M059J (cell line): ENCODE measurements at regions not wholly inside any gene's neighbourhood (a gene's known extent, or its start where the extent isn't known, plus 50 kb on each side); places are given as distances from the start of the nearest gene placed in this dataset.
"Not testable (repeated sequence)": the region's sequence is repeated elsewhere in the genome, so short reads cannot be mapped to it uniquely, and the experiment has no call there.

Experiments used
- DNase-seq: peaks from one replicate; pipeline ENCODE4 v3.0.0-alpha.2; 2012; ENCODE audit warnings: low read depth

DNA sequence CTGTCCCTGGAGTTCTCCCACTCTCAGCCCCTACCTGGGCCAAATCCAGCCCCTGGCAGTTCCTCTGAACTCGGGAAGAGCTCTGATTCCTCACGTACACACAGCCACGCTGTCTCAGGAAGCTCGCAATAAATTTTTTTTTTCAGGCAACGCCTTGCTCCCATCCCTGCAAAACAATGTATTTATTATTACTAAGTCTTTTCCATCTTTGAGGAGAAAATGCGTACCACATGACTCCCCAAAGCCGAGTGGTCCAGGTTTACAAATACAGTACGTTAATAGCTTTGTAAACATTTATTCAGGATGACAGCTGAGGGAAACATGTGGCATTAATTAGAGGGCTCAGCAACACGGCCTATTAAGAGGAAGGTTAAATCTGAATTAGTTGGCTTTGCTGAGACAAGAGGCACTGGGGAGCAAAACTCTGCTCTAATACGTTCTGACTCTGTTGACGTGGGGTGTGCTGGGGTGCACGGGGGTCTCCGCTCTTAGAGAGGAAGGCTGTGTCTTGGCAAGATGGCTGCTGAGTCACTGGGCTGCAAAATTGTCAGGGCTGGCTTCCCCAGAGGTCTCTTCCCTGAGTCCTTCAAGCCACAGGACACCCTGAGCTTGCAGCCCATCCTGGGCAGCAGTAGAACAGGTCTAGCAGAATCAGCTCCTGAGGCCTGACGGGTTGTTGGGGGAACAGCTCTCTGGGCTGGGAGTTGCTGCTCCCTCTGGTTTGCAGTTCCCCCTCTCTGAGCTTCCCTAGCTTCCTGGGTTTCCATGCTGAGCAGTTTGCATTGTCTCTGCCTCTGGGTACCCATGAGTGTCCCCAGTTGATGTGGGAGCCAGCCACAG, 185.2 kb upstream of the TBX3 start:
- peak; percentile 71 for DNase-seq

DNA sequence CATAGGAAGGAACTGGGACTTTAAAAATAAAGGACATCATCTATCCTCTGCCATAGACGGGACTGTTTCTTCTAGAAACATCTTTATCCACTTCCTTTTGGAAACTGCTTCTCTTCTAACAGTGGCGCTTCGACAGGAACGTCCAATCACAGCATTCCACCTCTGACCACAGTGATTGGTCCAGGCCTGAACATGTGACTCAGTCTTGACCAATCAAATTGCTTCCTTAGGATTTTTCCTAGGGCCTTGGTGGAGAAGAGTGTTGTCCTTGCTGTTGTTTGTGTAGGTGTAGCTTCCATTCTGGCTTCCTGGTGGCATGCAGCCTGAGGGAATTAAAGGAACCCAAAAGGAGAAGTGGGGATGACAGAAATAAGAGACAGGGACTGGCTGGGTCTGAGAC, 182.4 kb upstream of the TBX3 start:
- no peak for DNase-seq

DNA sequence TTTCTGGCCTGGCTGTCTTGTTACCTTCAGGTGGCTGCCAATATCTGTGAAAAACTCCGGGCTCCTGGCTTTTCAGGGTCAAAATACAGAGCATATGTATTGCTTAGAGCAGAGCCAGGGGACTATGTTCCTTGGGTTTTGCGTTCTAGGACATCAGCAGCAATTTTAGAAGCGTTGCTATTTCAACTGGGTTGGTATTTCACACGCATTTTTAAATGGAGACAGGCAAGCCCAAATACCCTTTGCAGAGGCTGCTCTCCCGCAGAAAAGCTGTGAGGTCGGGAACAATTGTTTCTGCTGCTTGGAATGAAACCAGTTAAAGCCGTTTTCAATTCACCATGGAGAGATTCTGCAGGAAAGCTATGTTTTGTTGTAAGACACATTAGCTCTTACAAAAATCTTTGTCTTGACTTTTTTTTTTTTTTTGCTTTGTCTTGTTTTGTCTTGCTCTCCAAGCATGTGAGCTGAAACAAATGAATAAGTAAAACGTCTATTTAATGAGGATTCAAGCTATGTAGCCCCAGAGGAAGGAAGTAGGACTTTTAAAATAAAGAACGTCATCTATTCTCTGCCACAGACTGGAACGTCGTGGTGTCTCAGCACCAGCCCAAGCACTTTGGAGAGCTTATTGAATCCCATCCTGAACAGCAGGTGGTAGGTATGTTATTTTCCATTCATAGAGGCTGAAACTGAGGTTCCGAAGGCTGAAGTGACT, 181.0 kb upstream of the TBX3 start:
- DNase-seq: no peak

DNA sequence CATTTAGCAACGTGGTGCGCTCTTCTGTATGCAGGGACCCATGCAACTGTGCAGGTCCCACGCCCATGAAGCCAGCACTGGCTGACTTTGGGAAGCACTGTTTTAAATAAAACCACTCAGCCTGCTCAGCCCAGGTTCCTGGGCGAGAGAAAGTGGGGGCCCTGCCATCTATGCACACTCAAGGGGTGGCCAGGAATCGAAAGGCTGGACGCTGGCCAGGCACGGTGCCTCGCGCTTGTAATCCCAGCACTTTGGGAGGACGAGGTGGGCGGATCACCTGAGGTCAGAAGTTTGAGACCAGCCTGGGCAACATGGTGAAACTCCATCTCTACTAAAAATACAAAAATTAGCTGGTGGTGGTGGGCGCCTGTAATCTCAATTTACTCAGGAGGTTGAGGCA, 179.9 kb upstream of the TBX3 start:
- no peak for DNase-seq

DNA sequence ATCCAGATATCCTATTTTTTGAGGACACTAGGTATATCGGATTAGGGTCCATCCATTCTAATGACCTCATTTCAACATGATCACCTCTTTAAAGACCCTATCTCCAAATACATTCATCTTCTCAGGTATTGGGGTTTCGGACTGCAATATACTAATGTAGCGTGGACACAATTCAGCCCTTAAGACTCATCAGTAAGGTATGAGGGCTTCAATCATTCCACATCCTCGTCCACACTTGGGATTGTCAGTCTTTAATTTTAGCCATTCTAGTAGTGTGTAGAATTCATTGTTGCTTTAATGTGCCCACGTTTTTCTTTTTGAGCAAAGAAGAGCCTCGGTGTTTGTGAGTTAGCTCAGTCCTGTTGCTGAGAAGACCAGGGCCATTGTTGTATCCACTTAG, 177.0 kb upstream of the TBX3 start:
- DNase-seq: no peak

DNA sequence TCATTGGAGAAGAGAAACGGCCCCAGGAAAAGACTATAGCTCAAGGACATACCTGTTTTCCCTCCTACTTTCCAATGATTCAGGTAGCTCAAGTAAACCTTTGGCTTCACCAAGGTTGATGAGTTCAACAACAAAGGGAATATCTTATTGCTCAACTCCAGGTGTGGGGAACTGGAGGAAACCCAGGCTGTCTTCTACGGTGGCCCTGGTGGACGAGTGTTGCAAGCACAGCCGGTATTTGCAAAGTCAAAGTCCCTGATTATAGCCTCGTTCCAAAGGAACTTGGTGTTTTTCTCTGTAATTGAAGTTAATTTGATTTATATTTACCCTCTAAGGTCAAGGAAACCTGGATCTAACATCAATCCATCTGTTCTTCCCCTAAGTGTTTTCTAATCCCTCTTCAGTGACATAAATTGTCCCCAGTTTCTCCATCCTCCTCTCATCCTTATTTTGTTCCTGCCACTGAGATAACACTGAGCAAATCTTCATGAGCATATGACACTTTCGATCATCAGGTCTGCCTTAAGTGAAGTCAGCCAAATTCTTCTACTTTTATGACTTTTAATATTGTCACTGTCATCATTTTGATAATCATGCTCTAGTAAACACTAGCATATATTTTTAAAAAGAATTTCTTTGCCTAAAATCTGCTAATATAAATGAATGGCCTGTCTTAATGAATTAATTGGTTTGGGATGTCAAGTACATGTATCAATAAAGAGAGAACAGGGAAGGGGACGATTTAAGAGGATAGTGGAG, 174.6 kb upstream of the TBX3 start:
- no peak for DNase-seq

DNA sequence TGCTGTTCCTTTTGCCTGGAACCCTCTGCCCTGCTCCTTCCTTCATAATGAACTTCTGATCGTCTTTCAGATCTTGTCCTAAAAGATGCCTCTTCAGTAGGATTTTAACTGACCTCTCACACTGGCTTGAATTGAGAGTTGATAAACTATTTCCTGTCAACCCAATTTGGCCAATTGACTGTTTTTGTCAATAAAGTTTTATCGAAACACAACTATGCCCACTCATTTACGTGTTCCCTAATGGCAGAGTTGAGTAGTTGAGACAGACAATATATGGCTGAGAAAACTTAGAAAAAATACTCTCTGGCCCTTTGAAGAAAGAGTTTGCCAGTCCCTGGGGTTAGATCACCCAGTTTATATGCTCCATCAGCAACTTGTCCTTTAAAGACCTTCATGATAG, 171.7 kb upstream of the TBX3 start:
- no peak for DNase-seq

DNA sequence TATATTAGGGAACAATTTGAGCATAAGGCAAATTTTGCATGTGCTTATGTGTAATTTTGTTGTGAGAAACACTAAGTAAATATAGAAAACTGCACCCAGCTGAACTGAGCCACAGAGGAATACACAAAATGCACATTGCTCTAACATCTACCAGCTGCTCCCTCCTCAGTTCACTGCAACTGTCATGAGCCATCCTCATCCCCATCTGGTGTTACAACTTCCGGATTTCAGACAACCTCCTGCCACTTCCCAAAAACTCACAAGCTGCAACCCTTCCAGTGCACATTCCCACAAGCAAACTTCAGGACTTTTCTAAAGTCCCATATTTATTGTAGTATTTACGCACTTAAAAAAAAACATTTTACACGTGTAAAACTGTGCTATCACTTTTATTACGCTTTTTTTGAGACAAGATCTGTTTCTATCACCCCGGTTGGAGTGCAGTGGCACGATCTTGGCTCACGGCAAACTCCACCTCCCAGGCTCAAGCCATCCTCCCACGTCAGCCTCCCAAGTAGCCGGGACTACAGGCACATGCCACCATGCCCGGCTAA, 169.1 kb upstream of the TBX3 start:
- DNase-seq: no peak

DNA sequence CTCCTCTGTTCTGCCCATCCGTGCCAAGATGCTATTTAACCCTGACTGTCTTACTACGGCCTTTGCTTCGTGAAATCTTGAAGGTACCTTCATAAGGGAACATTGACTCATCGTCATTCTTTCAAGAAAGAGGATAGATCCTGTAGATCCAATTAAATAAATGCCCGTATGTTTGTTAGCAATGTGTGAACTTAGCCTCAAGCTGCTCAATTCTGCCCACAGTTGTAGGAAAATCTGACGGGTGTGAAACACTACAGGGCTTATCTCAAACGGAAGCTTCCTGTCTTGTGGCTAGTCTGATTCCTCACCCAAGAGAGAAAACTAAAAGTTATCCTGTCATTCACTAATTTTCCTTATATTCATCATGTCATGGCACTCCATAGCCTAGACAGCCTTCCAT, 168.0 kb upstream of the TBX3 start:
- DNase-seq: no peak

DNA sequence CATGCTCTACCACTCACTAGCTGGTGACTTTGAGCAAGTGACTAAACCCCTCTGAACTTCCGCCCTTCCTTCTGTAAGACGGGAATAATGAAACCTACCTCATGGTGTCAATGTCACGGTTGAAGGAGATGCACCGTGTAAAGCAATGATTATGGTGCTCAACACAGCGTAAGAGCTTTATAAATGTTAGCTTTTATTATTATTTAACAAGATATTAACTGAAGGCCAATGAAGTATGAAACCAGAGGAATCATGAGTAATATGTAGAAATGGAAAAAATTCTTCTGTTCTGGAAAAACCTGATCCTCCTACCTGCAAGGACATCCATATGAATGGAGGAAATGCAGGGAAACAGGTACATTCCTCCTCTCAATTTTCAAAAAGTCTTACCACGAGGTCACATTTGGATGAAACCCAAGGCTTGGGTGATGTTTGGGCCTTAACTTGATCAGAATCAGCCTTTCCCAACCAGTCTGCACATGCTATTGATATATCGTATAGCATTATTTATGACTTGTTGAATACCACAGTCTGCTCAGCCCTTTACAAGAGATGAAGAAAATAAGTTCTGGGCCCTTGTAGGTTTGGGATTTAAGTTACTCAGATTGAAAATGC, 166.8 kb upstream of the TBX3 start:
- DNase-seq: no peak

DNA sequence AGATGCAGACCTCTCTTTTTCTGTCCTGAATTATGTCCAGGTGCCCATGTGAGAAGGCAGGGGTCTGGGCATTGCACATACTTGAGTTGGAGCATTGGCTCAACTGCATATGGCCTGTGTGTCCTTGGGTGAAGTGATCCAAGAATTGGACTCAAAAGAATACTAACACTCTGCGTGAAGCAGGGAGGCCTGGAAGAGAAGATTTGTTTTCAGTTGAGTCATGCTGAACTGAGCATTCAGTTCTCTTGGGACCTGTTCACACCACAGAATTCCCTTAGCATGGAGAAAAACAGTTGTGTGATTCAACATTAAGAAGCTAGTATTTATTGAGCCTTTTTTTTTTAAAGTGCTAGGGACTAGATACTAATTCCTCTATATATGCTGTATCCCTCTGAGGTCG, 164.7 kb upstream of the TBX3 start:
- peak; percentile 64 for DNase-seq

DNA sequence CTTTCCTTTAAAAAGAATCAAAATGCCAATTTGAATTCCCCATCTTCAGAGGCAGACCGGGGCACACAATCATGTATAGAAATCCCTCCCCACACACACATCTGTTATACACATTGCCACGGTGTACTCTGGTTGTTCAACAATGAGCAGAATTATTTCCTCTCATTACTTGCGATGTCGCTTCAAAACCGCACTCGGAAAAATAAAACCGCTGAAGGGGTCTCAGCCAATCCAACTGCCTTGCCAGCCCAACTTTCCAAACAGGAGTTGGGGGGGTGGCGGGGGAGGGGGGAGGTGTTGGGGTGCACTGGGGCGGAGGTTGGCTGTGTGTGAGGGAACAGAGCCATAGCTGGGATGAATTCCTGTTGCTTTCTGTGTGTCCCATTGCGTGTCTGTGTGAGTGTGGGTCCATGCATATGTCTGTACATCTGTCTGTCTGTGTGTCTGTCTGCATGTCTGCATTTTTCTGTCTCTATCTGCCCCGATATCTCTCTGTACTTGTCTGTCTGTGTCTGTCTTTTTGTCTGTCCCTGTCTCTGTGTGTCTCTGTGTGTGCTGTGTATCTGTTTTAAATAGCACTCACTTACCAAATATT, 163.6 kb upstream of the TBX3 start:
- no peak for DNase-seq

DNA sequence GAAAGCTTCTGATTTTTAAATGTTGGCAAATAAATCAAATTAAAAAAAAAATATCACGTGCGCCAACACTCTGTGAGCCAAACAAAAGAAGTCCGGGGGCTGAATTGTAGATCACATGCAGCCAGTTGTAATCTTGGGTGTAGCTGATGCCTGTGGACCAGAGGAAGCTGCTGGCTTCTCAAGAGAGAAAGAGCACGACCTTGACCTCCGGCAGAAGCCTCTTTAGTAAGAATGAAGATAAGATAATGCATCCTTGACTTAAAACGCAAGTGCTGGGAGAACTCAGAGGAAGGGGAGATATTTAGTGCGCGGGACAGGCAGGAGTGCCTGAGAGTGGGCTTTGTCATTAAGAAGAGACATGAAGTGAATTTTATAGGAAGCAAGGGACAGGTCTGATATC, 162.8 kb upstream of the TBX3 start:
- DNase-seq: no peak

DNA sequence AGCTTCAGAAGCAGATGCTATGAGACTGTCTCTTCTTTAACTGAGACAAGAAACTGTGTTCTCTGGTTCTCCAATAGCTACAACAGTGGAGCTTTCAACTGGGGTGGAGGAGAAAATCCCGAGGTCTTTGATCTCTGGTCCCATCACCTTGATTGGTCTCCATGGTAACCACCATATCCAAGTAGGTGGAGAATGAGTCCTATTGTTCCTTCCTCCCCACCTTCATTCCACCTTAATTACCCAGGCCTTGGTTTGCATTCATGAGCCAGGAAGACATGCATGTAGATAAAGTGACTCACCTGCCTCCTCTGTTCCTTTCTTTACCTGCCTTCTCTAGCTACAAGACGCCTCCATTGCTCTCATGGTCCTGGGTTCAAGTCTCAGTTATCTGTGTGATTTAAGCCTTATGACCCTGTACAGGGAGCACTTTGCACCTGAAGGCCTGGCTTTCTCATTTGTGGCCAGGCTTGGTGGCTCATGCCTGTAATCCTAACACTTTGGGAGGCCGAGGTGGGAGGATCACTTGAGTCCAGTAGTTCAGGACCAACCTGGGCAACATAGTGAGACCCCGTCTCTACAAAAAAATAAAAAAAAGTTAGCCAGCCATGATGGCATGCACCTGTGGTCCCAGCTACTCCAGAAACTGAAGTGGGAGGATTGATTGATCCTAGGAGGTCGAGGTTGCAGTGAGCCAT, 157.7 kb upstream of the TBX3 start:
- DNase-seq: peak; percentile 62

DNA sequence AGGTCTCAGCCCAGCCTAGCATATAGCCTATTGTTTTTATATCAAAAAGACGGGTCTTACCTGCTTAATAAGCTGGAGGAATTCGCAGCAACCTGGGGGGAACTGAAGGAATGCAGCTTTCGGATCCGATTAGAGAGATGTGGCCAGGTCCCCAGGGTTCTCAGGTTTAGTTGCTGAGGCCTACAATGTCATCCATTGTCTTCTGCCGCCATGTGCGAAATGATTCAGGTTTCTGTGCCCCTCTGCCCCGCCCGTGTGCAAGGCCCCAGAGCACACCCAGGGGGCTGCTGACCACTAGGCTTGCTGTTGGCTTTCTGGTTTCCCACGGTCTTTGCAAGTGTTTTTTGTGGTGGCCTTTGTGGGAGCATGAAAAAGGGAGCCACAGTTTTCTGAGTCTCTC, 154.5 kb upstream of the TBX3 start:
- DNase-seq: no peak

DNA sequence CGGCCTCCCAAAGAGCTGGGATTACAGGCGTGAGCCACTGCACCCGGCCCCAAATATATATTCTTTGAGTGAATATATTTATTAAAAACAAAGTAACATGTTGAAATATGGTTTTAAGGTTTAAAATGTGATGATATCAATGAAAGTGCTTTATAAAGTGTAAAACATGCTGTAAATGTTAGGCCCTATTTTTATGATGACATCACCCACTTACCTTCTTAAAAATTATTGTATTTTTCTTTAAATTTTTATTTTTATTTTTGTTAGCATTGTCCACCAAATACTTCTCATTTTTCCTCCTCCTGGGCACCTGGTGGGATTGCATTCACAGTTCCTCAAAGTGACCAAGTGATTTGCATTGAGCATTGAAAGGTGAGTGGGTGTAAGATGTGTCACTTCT, 152.6 kb upstream of the TBX3 start:
- no peak for DNase-seq

DNA sequence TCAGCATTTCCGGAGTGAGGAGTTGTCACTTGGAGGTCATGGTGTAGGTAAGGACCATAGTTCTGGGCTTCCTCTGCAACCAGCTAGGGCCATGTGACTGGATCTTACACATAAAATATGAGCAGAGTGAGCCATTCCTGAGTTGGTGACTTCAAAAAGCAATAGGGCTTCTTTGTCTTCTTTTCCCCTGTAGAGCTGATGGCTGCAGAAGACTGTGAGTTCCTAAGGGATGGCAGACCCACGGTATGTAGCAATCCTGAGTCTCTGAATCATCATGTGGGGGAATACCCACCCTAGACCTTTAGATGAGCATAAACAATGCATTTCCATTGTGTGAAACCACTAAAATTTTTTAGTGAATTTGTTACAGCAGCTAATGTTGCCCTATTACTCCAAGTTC, 151.1 kb upstream of the TBX3 start:
- peak; percentile 89 for DNase-seq

DNA sequence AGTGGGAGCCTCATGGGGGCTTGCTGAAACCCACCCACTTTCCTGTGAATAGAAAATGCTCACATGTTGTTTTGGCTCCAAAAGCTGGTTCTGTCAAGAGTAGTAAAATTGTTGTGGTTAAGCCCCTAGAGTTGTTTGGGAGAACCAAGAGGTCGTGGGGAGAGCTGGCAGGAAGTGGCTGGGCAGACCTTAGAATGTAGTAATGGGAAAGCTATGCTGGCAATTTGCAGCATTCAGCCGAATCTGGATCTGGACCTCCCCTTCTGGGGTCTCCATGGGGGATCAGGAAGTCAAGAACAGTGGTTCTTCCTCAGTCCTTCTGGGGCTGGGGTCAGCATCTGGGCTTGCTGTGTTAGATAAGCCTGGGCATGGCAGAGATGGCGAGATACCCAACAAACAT, 150.6 kb upstream of the TBX3 start:
- peak; percentile 89 for DNase-seq

DNA sequence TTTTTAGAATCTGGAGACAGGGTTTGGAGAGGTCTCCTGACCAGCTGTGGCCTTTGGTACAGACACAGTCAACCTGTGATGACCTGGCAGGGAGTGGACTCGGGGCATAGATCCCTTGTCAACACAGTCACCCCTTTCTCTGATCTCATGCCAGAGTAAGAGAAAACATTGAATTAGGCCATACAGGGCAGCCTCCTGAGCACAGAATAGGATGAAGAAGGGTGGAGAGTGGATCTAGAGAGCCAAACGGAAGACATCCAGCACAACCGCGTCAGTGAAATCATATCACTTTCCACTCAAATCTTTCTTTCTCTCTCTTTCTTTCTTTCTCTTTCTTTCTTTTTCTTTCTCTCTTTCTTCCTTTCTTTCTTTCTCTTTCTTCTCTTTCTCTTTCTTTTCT, 145.9 kb upstream of the TBX3 start:
- DNase-seq: no peak

DNA sequence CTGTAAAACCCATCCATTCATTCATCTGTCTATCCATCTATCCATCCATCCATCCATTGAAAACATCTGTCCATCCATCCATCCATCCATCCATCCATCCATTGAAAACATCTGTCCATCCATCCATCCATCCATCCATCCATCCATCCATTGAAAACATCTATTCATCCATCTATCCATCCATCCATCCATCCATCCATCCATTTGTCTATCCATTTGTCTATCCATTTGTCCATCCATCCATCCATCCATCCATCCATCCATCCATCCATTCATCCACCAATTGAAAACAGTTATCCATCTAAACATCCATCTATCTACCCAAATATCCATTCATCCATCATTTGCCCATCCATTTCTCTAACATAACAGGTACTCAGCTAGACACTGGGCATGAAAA, 145.3 kb upstream of the TBX3 start:
- DNase-seq: not testable (repeated sequence)

DNA sequence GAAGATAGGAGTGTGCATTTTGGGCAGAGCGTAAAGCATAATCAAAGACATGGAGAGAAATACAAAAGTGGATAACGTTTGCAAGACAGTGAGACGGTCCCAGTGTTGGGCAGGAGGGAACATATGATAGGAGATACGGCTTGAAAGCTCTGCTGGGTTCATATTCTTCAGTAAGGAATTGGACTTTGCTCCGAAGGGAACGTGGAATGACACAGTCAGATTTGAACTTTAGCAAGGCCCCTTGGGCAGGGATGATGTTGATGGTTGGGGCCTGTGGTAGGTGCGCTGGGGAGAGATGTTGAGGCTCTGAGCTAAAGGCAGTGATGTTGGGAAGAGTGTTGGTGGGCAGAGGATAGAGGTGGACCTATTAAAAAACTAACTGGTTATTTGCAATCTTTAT, 143.5 kb upstream of the TBX3 start:
- DNase-seq: no peak
